IgD-negative memory B cell (primary cell): ENCODE measurements at regions not wholly inside any gene's neighbourhood (a gene's known extent, or its start where the extent isn't known, plus 50 kb on each side); places are given as distances from the start of the nearest gene placed in this dataset.

Experiments
- H3K27ac Mint-ChIP-seq, 3 donors: one replicate each; pipeline ENCODE4 v1.8.0; 2020 to 2022; ENCODE audit warnings: mild to moderate bottlenecking in 3 of 3, mixed read lengths in 3 of 3, moderate library complexity in 1 of 3
- H3K27me3 Mint-ChIP-seq: one replicate; pipeline ENCODE4 v1.8.0; 2021; ENCODE audit warnings: mixed read lengths
- H3K36me3 Mint-ChIP-seq: one replicate; pipeline ENCODE4 v1.8.0; 2020; ENCODE audit warnings: mild to moderate bottlenecking, mixed read lengths
- H3K4me1 Mint-ChIP-seq, 3 donors: one replicate each; pipeline ENCODE4 v1.8.0; 2020 to 2022; ENCODE audit warnings: mixed read lengths in 3 of 3, mild to moderate bottlenecking in 1 of 3
- H3K4me3 Mint-ChIP-seq, 4 donors: one replicate each; pipeline ENCODE4 v1.8.0; 2020 to 2022; ENCODE audit warnings: mild to moderate bottlenecking in 4 of 4, mixed read lengths in 4 of 4, moderate library complexity in 3 of 4
- H3K9me3 Mint-ChIP-seq, 3 donors: one replicate each; pipeline ENCODE4 v1.8.0; 2020 to 2021; ENCODE audit warnings: mixed read lengths in 3 of 3, mild to moderate bottlenecking in 1 of 3

GRCh38 chrX:113950081-113950678 lies 633.7 kb upstream of the HTR2C start:
- Mint-ChIP-seq H3K36me3 (no peaks in the 10 kb centered on the region), H3K27ac (no peak overlapping the region), H3K4me1 (no peaks in the 10 kb centered on the region), H3K27me3 (no peaks in the 10 kb centered on the region), H3K4me3 (no peak overlapping the region), H3K9me3 (peaks cover 0 to 13% (median 2%) of the 10 kb centered on the region in 3 donors)

GRCh38 chrX:113947548-113947947 lies 636.3 kb upstream of the HTR2C start:
- H3K9me3 Mint-ChIP-seq = peaks cover 0 to 13% (median 2%) of the 10 kb centered on the region in 3 donors
- H3K27me3 Mint-ChIP-seq = peaks cover 2% of the 10 kb centered on the region
- no peak overlapping the region for H3K27ac Mint-ChIP-seq
- H3K4me1 Mint-ChIP-seq = no peaks in the 10 kb centered on the region
- no peak overlapping the region for H3K4me3 Mint-ChIP-seq
- H3K36me3 Mint-ChIP-seq = no peaks in the 10 kb centered on the region

- Mint-ChIP-seq H3K27me3 (no peaks in the 10 kb centered on the region), H3K4me3 (no peak overlapping the region), H3K27ac (no peak overlapping the region), H3K4me1 (no peaks in the 10 kb centered on the region), H3K9me3 (no peaks in the 10 kb centered on the region), H3K36me3 (no peaks in the 10 kb centered on the region)
These were observed 648.4 kb upstream of the HTR2C start for GRCh38 chrX:113935518-113935917.

GRCh38 chrX:113933931-113934330 lies 650.0 kb upstream of the HTR2C start:
- Mint-ChIP-seq H3K27ac (no peak overlapping the region), H3K36me3 (no peaks in the 10 kb centered on the region), H3K9me3 (no peaks in the 10 kb centered on the region), H3K4me1 (no peaks in the 10 kb centered on the region), H3K4me3 (no peak overlapping the region), H3K27me3 (no peaks in the 10 kb centered on the region)

- Mint-ChIP-seq H3K4me3 (no peak overlapping the region), H3K9me3 (no peaks in the 10 kb centered on the region)
These were observed 654.9 kb upstream of the HTR2C start for GRCh38 chrX:113929004-113929403.

GRCh38 chrX:113920661-113921060 lies 663.2 kb upstream of the HTR2C start:
- no peaks in the 10 kb centered on the region for H3K27me3 Mint-ChIP-seq
- H3K4me1 Mint-ChIP-seq = peaks cover 0 to 11% (median 1%) of the 10 kb centered on the region in 3 donors

More at GRCh38 chrX:113929004-113929403, 654.9 kb upstream of the HTR2C start:
- Mint-ChIP-seq H3K27ac (no peak overlapping the region), H3K4me1 (no peaks in the 10 kb centered on the region), H3K27me3 (no peaks in the 10 kb centered on the region), H3K36me3 (no peaks in the 10 kb centered on the region)

GRCh38 chrX:113919387-113919786 lies 664.5 kb upstream of the HTR2C start:
- no peak overlapping the region for H3K4me3 Mint-ChIP-seq
- H3K27me3 Mint-ChIP-seq = no peaks in the 10 kb centered on the region
- peaks cover 0 to 11% (median 1%) of the 10 kb centered on the region in 3 donors for H3K4me1 Mint-ChIP-seq
- no peak overlapping the region for H3K27ac Mint-ChIP-seq
- no peaks in the 10 kb centered on the region for H3K36me3 Mint-ChIP-seq
- no peaks in the 10 kb centered on the region for H3K9me3 Mint-ChIP-seq

More at GRCh38 chrX:113920661-113921060, 663.2 kb upstream of the HTR2C start:
- Mint-ChIP-seq H3K4me3 (no peak overlapping the region), H3K27ac (no peak overlapping the region), H3K36me3 (no peaks in the 10 kb centered on the region), H3K9me3 (no peaks in the 10 kb centered on the region)

- Mint-ChIP-seq H3K4me3 (no peak overlapping the region), H3K4me1 (peaks cover 0 to 4% (median 2%) of the 10 kb centered on the region in 3 donors), H3K27ac (no peak overlapping the region), H3K27me3 (peaks cover 1% of the 10 kb centered on the region), H3K9me3 (no peaks in the 10 kb centered on the region), H3K36me3 (no peaks in the 10 kb centered on the region)
These were observed 677.7 kb upstream of the HTR2C start for GRCh38 chrX:113906168-113906567.

GRCh38 chrX:113892891-113893290 lies 691.0 kb upstream of the HTR2C start:
- H3K4me1 Mint-ChIP-seq = peaks cover 0 to 5% (median 0%) of the 10 kb centered on the region in 3 donors
- peaks cover 1% of the 10 kb centered on the region for H3K36me3 Mint-ChIP-seq
- peaks cover 1 to 13% (median 8%) of the 10 kb centered on the region in 3 donors for H3K9me3 Mint-ChIP-seq
- H3K27me3 Mint-ChIP-seq = peaks cover 2% of the 10 kb centered on the region
- no peak overlapping the region for H3K4me3 Mint-ChIP-seq
- H3K27ac Mint-ChIP-seq = no peak overlapping the region

- H3K4me3 Mint-ChIP-seq = no peak overlapping the region
- peaks cover 0 to 5% (median 0%) of the 10 kb centered on the region in 3 donors for H3K4me1 Mint-ChIP-seq
- H3K36me3 Mint-ChIP-seq = peaks cover 1% of the 10 kb centered on the region
- peaks cover 1 to 13% (median 8%) of the 10 kb centered on the region in 3 donors for H3K9me3 Mint-ChIP-seq
- peaks cover 2% of the 10 kb centered on the region for H3K27me3 Mint-ChIP-seq
- H3K27ac Mint-ChIP-seq = no peak overlapping the region
These were observed 691.5 kb upstream of the HTR2C start for GRCh38 chrX:113892401-113892800.

GRCh38 chrX:113873056-113873455 lies 710.8 kb upstream of the HTR2C start:
- Mint-ChIP-seq H3K36me3 (no peaks in the 10 kb centered on the region), H3K4me3 (no peak overlapping the region), H3K27ac (no peak overlapping the region), H3K27me3 (no peaks in the 10 kb centered on the region), H3K4me1 (peaks cover 0 to 8% (median 8%) of the 10 kb centered on the region in 3 donors), H3K9me3 (peaks cover 0 to 5% (median 2%) of the 10 kb centered on the region in 3 donors)

- Mint-ChIP-seq H3K9me3 (peaks cover 0 to 5% (median 0%) of the 10 kb centered on the region in 3 donors), H3K4me1 (peaks cover 0 to 10% (median 8%) of the 10 kb centered on the region in 3 donors), H3K27ac (peak overlapping the region in 1 of 3 donors; percentile 10), H3K4me3 (no peak overlapping the region), H3K27me3 (no peaks in the 10 kb centered on the region), H3K36me3 (no peaks in the 10 kb centered on the region)
These were observed 715.2 kb upstream of the HTR2C start for GRCh38 chrX:113868711-113869110.

- Mint-ChIP-seq H3K9me3 (peaks cover 0 to 5% (median 0%) of the 10 kb centered on the region in 3 donors), H3K4me1 (peaks cover 0 to 10% (median 8%) of the 10 kb centered on the region in 3 donors), H3K36me3 (no peaks in the 10 kb centered on the region), H3K4me3 (peak overlapping the region in 2 of 4 donors; percentile 59 to 90), H3K27me3 (no peaks in the 10 kb centered on the region), H3K27ac (peak overlapping the region in 2 of 3 donors; percentile 10 to 35)
These were observed 715.7 kb upstream of the HTR2C start for GRCh38 chrX:113868177-113868576.

- Mint-ChIP-seq H3K27me3 (peaks cover 2% of the 10 kb centered on the region), H3K9me3 (peaks cover 0 to 4% (median 0%) of the 10 kb centered on the region in 3 donors), H3K4me3 (peak overlapping the region in 1 of 4 donors; percentile 49)
These were observed 734.5 kb upstream of the HTR2C start for GRCh38 chrX:113849408-113849807.

GRCh38 chrX:113833096-113834055 lies 750.5 kb upstream of the HTR2C start:
- Mint-ChIP-seq H3K27ac (no peak overlapping the region), H3K27me3 (peaks cover 3% of the 10 kb centered on the region), H3K9me3 (no peaks in the 10 kb centered on the region), H3K4me3 (no peak overlapping the region), H3K36me3 (no peaks in the 10 kb centered on the region), H3K4me1 (peaks cover 0 to 4% (median 0%) of the 10 kb centered on the region in 3 donors)

More at GRCh38 chrX:113849408-113849807, 734.5 kb upstream of the HTR2C start:
- Mint-ChIP-seq H3K4me1 (peaks cover 0 to 2% (median 0%) of the 10 kb centered on the region in 3 donors), H3K27ac (no peak overlapping the region), H3K36me3 (peaks cover 2% of the 10 kb centered on the region)
